Body of pancreas (tissue), 4 donors: ENCODE measurements at regions not wholly inside any gene's neighbourhood (a gene's known extent, or its start where the extent isn't known, plus 50 kb on each side); places are given as distances from the start of the nearest gene placed in this dataset.
"Not testable (repeated sequence)": the region's sequence is repeated elsewhere in the genome, so short reads cannot be mapped to it uniquely, and the experiment has no call there.

Experiments
- ATAC-seq: fragments of 150-250 bp; one replicate; pipeline ENCODE4 v1.9.1; 2016
- DNase-seq, 4 donors: peaks; one replicate each; pipeline ENCODE4 v3.0.0-alpha.2; 2019
- H3K27ac ChIP-seq, 4 donors: fragments of 200-600 bp; sonication (generic); 1 replicate in 3 of 4; 2 replicates in 1 of 4; pipeline versions ENCODE4 v1.5.1 to v1.6.1; 2016 to 2019; ENCODE audit warnings: mild to moderate bottlenecking in 1 of 4, mixed read lengths in 1 of 4, moderate library complexity in 1 of 4
- H3K27me3 ChIP-seq, 2 donors: fragments of 200-600 bp; sonication (generic); one replicate each; pipeline ENCODE4 v1.6.0; 2016; ENCODE audit warnings: mild to moderate bottlenecking in 1 of 2
- H3K36me3 ChIP-seq, 2 donors: fragments of 200-600 bp; sonication (generic); replicated peaks in 1 of 2; 2 replicates each; pipeline ENCODE4 v1.5.1; 2016; ENCODE audit warnings: low read depth in 2 of 2; ENCODE audit not compliant: insufficient read depth in 1 of 2
- H3K4me1 ChIP-seq: fragments of 200-600 bp; sonication (generic); one replicate; pipeline ENCODE4 v1.6.0; 2016
- H3K4me3 ChIP-seq, 2 donors: fragments of 200-600 bp; sonication (generic); 1 replicate in 1 of 2; 2 replicates in 1 of 2; pipeline ENCODE4 v1.5.1; 2016 to 2019
- H3K9me3 ChIP-seq, 3 donors: fragments of 200-600 bp; sonication (generic); 1 replicate in 2 of 3; 2 replicates in 1 of 3; pipeline ENCODE4 v1.5.1; 2016
- POLR2A ChIP-seq, 3 donors: fragments of 450-650 bp; IDR thresholded peaks; one replicate each; pipeline ENCODE4 v1.6.1; 2016; ENCODE audit warnings: antibody characterized with exemption in 3 of 3, mild to moderate bottlenecking in 2 of 3
- WGBS, 2 donors: methylation state at CpG; one replicate each; pipeline ENCODE4 v1.1.5; 2017; 5-methylcytosine and 5-hydroxymethylcytosine counted together
- intact Hi-C: fragments of 100-400 bp; cut with DNase I; formaldehyde crosslinking; loops from one replicate; pipeline ENCODE4 v1.15.1; 2023
- TF ChIP-seq, protein P1 (sequence below), 7 experiments: fragments of 450-650 bp in 4 of 7; fragments of 200-600 bp in 3 of 7; sonication (generic) in 3 of 7; IDR thresholded peaks; one replicate each; pipeline ENCODE4 v1.5.1; 2016 to 2019; ENCODE audit warnings: antibody characterized with exemption in 7 of 7

DNA sequence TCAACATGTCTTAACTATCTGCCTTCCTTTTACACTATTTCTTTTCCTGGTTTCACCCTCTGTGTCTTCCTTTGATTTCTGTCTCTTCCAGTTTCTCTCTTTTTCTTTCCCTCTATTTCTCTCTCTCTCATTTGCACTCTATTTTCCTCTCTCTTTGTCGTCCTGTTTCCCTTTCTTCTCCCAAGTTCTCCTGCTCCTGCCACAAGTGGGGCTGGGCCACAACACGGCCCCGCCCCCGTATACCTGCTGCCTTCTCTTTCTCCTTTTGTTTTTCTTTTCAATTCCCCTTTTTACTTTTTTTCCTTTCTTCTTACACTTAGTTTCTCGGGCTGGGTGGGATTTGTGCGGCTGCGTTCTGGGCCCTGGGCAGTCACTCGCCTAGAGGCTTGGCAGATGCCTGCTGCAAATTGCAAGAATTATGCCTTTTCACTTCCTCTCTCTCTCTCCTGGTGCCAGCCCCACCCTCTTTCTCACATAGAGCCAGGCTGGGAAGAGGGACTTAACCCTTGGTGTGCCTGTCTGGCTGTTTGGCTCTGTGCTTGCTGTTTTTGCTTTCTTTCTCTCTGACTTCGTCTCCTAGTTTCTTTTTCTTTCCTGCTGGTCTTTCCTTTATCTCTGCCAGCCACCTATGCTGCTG, 2139.4 kb downstream of the TP53TG3F start:
- no peak overlapping the region for H3K27ac ChIP-seq
- no peaks in the 10 kb centered on the region for H3K36me3 ChIP-seq
- no peak for TF ChIP-seq POLR2A (IDR thresholded peaks at IDR 0.05)
- TF ChIP-seq, protein P1, sequence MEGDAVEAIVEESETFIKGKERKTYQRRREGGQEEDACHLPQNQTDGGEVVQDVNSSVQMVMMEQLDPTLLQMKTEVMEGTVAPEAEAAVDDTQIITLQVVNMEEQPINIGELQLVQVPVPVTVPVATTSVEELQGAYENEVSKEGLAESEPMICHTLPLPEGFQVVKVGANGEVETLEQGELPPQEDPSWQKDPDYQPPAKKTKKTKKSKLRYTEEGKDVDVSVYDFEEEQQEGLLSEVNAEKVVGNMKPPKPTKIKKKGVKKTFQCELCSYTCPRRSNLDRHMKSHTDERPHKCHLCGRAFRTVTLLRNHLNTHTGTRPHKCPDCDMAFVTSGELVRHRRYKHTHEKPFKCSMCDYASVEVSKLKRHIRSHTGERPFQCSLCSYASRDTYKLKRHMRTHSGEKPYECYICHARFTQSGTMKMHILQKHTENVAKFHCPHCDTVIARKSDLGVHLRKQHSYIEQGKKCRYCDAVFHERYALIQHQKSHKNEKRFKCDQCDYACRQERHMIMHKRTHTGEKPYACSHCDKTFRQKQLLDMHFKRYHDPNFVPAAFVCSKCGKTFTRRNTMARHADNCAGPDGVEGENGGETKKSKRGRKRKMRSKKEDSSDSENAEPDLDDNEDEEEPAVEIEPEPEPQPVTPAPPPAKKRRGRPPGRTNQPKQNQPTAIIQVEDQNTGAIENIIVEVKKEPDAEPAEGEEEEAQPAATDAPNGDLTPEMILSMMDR (IDR thresholded peaks at IDR 0.05) = no peak
- no peaks in the 10 kb centered on the region for H3K4me1 ChIP-seq
- ATAC-seq = no peak
- H3K9me3 ChIP-seq = no peaks in the 10 kb centered on the region
- intact Hi-C loops = no loop called here
- no peak overlapping the region for H3K4me3 ChIP-seq
- no peaks in the 10 kb centered on the region for H3K27me3 ChIP-seq
- WGBS, 2 donors = 50 to 61% methylated on average over 9 of the region's 9 CpGs
- DNase-seq = no peak

DNA sequence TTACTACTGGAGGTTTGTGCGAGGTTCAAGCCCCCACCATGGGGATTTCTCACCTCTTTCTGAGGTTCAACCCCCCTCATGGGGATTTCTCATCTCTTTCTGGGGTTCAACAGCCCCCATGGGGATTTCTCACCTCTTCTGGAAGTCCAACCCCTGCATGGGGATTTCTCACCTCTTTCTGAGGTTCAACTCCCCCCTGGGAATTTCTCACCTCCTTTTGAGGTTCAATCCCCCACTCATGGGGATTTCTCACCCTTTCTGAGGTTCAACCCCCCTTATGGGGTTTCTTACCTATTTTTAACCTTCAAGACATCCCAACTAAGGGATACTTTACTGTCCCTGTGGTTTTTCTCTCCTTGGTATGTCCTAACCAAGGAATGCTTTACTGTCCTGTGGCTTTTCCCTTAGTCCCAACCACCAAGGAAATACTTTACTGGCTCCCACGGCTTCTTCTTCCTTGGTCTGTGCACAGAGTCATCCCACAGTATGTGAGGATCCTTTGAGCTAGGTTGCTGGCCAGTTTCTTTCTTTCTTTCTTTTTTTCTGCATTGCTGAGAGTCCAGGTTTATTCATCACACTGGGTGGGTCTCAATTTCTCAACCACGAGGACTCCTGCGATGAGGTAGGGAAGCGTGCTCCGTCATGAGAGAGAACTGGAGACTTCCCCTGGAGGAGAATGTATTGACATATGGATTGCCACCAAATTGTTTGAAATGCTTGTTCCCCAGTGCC, 2140.2 kb downstream of the TP53TG3F start:
- intact Hi-C loops = no loop called here
- H3K4me3 ChIP-seq = no peak overlapping the region
- H3K9me3 ChIP-seq = no peaks in the 10 kb centered on the region
- TF ChIP-seq, protein P1 (IDR thresholded peaks at IDR 0.05) = no peak
- TF ChIP-seq POLR2A (IDR thresholded peaks at IDR 0.05) = no peak
- DNase-seq = no peak
- no peak overlapping the region for H3K27ac ChIP-seq
- H3K4me1 ChIP-seq = no peaks in the 10 kb centered on the region
- H3K36me3 ChIP-seq = no peaks in the 10 kb centered on the region
- ATAC-seq = no peak
- H3K27me3 ChIP-seq = no peaks in the 10 kb centered on the region
- 56 to 71% methylated on average over 6 of the region's 6 CpGs for WGBS, 2 donors

DNA sequence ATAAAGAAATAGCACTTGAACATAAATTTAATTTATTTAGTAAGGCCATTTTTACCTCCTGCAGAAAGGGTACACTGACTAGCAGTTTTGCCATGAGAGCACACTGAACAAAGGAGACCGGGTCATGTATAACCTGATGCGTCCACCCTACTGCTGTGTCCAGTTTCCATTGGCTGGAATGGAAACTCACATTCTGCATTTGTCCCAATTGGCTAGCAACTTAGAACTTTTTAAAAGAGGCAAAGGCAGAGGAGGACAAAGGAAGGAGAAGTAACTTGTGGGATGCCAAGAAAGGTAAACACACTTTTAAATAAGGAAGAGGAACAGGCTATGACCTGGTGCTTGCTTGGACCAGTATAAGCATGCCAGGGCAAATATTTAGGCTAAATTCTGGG, 2140.7 kb downstream of the TP53TG3F start:
- H3K27ac ChIP-seq, H3K9me3 ChIP-seq, H3K4me3 ChIP-seq, H3K36me3 ChIP-seq, H3K27me3 ChIP-seq, DNase-seq, H3K4me1 ChIP-seq, ATAC-seq, intact Hi-C loops: not testable (repeated sequence)
- 56 to 71% methylated on average over 2 of the region's 2 CpGs for WGBS, 2 donors

DNA sequence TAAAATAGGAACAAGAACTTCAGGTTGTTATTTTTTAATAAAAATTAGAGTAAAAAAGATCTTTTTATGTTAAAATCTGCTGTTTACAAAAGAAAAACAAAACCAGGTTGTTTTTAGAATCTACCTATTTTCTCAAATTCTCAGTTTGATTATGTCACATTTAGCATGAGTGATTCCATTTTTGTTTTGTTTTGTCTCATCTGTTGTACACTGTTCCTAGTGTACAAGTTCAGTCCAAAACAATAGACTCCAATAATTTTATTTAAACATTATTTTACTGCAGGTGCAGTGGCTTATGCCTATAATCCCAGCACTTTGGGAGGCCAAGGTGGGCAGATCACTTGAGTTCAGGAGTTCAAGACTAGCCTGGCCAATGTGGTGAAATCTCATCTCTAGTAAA, 2142.7 kb downstream of the TP53TG3F start:
- no peak for TF ChIP-seq POLR2A (IDR thresholded peaks at IDR 0.05)
- TF ChIP-seq, protein P1 (IDR thresholded peaks at IDR 0.05) = no peak
- no peaks in the 10 kb centered on the region for H3K9me3 ChIP-seq
- no peaks in the 10 kb centered on the region for H3K36me3 ChIP-seq
- H3K27me3 ChIP-seq = no peaks in the 10 kb centered on the region
- intact Hi-C loops = no loop called here
- no peaks in the 10 kb centered on the region for H3K4me1 ChIP-seq
- no peak for DNase-seq
- no peak for ATAC-seq
- H3K27ac ChIP-seq = no peak overlapping the region
- H3K4me3 ChIP-seq = no peak overlapping the region

DNA sequence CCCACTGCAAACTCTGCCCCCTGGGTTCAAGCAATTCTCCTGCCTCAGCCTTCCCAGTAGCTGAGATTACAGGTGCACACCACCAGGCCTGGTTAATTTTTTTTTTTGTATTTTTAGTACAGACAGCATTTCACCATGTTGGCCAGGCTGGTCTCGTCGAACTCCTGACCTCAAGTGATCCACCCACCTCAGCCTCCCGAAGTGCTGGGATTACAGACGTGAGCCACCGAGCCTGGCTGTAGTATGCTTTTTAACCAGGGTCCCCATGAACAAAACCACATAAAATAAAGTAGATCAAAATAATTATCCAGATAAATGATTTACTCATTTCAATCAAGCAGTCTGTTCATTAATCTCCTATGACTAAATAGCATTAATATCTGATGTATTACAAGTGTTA, 2144.0 kb downstream of the TP53TG3F start:
- not testable (repeated sequence) for DNase-seq

DNA sequence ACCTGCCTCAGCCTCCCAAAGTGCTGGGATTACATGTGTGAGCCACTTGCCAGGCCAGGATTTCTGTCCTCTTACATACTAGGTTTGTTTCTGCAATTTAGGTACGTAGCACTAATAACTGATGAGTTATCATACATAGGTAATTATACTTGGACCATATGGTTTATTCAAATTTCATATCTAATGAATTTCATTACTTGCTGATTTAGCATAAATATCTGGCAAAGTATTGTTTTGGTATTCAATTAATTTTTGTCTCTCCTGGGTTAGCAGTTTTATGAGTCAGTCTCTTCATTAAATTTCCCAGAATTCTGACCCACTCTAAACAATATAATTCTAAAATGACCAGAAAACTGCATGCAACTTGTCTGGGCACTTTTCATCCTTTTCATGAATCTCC, 2146.5 kb downstream of the TP53TG3F start:
- no peak for TF ChIP-seq POLR2A (IDR thresholded peaks at IDR 0.05)
- H3K4me3 ChIP-seq = no peak overlapping the region
- intact Hi-C loops = no loop called here
- no peak for DNase-seq
- H3K4me1 ChIP-seq = no peaks in the 10 kb centered on the region
- no peak for ATAC-seq
- no peaks in the 10 kb centered on the region for H3K27me3 ChIP-seq
- H3K9me3 ChIP-seq = no peaks in the 10 kb centered on the region
- H3K36me3 ChIP-seq = no peaks in the 10 kb centered on the region
- WGBS, 2 donors = 60 to 63% methylated on average over 1 of the region's 1 CpG
- no peak overlapping the region for H3K27ac ChIP-seq

More for the DNA sequence above, 2144.0 kb downstream of the TP53TG3F start:
- H3K27ac ChIP-seq, intact Hi-C loops, H3K4me3 ChIP-seq, H3K4me1 ChIP-seq, H3K36me3 ChIP-seq, H3K27me3 ChIP-seq, H3K9me3 ChIP-seq, ATAC-seq: not testable (repeated sequence)
- whole genome bisulfite sequencing, 2 donors = 71 to 72% methylated on average over 5 of the region's 5 CpGs

DNA sequence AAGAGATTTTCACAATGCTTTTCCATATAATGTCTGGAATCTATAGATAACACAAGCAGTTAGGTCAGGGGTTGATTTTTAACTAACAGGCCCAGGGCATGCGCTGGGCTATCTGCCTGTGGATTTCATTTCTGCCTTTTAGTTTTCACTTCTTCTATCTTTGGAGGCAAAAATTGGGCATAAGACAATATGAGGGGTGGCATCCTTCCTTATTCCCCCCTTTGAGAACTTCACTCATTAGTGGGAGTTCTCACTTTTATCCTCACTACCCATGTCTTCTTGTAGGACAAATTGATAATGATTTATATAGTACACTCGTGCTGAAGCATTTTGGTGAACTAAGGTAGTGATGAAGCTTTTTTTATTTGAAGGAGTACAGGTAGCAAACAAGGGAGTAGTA, 2155.5 kb downstream of the TP53TG3F start:
- peaks cover 0 to 22% (median 0%) of the 10 kb centered on the region in 3 donors for H3K9me3 ChIP-seq
- not testable (repeated sequence) for DNase-seq
- WGBS, 2 donors = 20 to 33% methylated on average over 2 of the region's 2 CpGs

DNA sequence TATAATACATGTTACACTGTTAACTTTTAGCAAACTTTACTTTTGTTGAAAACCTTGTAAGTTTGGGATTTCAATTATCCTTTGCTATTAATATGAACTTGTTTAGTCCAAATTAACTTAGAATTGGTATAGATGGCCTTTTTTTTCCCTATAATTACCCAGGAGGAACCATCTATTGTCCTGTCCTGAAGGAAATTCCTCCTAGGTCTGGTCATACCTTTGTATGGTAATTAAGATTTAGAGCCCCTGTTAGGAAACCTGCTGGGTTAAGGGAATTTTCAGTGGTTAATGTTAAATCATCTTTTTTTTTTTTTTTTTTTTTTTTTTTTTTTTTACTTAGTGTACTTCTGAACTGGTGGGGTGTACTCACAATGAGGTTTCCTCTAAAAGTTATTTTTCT, 2159.8 kb downstream of the TP53TG3F start:
- H3K36me3 ChIP-seq, DNase-seq, ATAC-seq, H3K27ac ChIP-seq, H3K4me3 ChIP-seq, intact Hi-C loops, H3K27me3 ChIP-seq, H3K4me1 ChIP-seq: not testable (repeated sequence)
- peaks cover 0 to 28% (median 0%) of the 10 kb centered on the region in 3 donors for H3K9me3 ChIP-seq

More for the DNA sequence above, 2155.5 kb downstream of the TP53TG3F start:
- H3K4me1 ChIP-seq, H3K27me3 ChIP-seq, H3K4me3 ChIP-seq, H3K27ac ChIP-seq, ATAC-seq, intact Hi-C loops, H3K36me3 ChIP-seq: not testable (repeated sequence)
